ENCODE measurements at regions not wholly inside any gene's neighbourhood (a gene's known extent, or its start where the extent isn't known, plus 50 kb on each side); places are given as distances from the start of the nearest gene placed in this dataset.

DNA sequence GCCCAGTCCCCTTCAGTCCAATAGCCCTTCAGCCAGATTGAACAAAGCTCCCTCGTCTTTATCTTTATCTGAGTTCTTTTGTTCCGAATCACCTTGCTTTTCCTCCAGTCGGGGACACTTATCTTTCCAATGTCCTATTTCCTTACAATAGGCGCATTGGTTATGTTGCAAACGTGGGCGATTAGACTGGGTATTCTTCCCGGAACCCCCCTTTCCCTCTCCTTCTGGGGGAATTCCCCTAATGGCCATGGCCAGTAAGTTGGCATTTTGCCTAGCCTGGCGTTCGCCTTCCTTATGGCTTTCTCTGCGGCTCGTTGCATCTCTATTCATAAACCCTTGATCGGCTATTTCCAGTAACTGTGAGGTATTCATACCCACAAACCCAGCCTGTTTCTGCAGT lies 82.2 kb upstream of the VEPH1 start:
- TF ChIP-seq, protein P1, sequence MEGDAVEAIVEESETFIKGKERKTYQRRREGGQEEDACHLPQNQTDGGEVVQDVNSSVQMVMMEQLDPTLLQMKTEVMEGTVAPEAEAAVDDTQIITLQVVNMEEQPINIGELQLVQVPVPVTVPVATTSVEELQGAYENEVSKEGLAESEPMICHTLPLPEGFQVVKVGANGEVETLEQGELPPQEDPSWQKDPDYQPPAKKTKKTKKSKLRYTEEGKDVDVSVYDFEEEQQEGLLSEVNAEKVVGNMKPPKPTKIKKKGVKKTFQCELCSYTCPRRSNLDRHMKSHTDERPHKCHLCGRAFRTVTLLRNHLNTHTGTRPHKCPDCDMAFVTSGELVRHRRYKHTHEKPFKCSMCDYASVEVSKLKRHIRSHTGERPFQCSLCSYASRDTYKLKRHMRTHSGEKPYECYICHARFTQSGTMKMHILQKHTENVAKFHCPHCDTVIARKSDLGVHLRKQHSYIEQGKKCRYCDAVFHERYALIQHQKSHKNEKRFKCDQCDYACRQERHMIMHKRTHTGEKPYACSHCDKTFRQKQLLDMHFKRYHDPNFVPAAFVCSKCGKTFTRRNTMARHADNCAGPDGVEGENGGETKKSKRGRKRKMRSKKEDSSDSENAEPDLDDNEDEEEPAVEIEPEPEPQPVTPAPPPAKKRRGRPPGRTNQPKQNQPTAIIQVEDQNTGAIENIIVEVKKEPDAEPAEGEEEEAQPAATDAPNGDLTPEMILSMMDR (IDR thresholded peaks at IDR 0.05; ENCODE audit: low read depth, low read length, poor library complexity, severe bottlenecking) = no peak
- TF ChIP-seq EZH2phosphoT487 (IDR thresholded peaks at IDR 0.05; ENCODE audit: borderline replicate concordance, low read length) = no peak
